ENCODE measurements at regions not wholly inside any gene's neighbourhood (a gene's known extent, or its start where the extent isn't known, plus 50 kb on each side); places are given as distances from the start of the nearest gene placed in this dataset.

DNA sequence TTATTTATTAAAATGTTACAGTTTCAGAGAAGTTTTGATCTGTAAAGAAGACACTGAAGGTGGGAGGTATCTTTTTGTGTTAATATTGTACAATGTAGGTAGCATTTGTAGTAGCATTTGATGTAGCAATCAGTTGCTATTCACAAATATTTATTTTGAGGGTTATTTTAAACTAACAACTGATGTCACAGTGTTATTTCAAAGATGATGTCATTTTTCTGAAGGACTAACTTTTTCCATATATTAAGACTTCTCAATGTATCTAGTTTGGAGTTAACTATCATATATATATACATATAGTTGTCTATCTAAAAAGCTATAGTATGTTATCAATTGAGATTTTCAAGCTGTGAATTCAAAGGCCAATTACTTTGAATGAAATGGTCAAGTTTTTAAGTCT lies 1003.3 kb downstream of the DSC3 start:
- Histone ChIP-seq H3K4me2 (ENCODE audit: insufficient read depth, low read length) (no peak overlapping the region), H3K79me2 (ENCODE audit: insufficient read depth, low read length) (no peaks in the 10 kb centered on the region), H3K36me3 (ENCODE audit: insufficient read depth, low read length) (no peaks in the 10 kb centered on the region), H3K27ac (ENCODE audit: low read length) (no peak overlapping the region), H3K9me3 (ENCODE audit: insufficient read depth, low read length, severe bottlenecking) (peaks cover 7% of the 10 kb centered on the region), H3K4me1 (ENCODE audit: insufficient read depth, low read length) (no peaks in the 10 kb centered on the region), H4K20me1 (ENCODE audit: insufficient read depth, low read length) (no peaks in the 10 kb centered on the region), H3K9ac (ENCODE audit: low read depth, low read length) (no peak overlapping the region), H3K27me3 (ENCODE audit: insufficient read depth, low read length, poor library complexity) (no peaks in the 10 kb centered on the region), H3K4me3 (ENCODE audit: low read depth in 1 of 2, low read length in 2 of 2) (no peak overlapping the region), H2AFZ (ENCODE audit: low read depth, low read length) (no peak overlapping the region)
- ATAC-seq (ENCODE audit: insufficient read depth, low read depth) (no peak), DNase-seq (no peak)
- TF ChIP-seq, protein P1, sequence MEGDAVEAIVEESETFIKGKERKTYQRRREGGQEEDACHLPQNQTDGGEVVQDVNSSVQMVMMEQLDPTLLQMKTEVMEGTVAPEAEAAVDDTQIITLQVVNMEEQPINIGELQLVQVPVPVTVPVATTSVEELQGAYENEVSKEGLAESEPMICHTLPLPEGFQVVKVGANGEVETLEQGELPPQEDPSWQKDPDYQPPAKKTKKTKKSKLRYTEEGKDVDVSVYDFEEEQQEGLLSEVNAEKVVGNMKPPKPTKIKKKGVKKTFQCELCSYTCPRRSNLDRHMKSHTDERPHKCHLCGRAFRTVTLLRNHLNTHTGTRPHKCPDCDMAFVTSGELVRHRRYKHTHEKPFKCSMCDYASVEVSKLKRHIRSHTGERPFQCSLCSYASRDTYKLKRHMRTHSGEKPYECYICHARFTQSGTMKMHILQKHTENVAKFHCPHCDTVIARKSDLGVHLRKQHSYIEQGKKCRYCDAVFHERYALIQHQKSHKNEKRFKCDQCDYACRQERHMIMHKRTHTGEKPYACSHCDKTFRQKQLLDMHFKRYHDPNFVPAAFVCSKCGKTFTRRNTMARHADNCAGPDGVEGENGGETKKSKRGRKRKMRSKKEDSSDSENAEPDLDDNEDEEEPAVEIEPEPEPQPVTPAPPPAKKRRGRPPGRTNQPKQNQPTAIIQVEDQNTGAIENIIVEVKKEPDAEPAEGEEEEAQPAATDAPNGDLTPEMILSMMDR (IDR thresholded peaks at IDR 0.05; ENCODE audit: borderline replicate concordance, extremely low read depth, low read length, poor library complexity, severe bottlenecking): no peak
- no peak for TF ChIP-seq EZH2 (IDR thresholded peaks at IDR 0.05; ENCODE audit: borderline replicate concordance, low read depth, low read length, severe bottlenecking)

DNA sequence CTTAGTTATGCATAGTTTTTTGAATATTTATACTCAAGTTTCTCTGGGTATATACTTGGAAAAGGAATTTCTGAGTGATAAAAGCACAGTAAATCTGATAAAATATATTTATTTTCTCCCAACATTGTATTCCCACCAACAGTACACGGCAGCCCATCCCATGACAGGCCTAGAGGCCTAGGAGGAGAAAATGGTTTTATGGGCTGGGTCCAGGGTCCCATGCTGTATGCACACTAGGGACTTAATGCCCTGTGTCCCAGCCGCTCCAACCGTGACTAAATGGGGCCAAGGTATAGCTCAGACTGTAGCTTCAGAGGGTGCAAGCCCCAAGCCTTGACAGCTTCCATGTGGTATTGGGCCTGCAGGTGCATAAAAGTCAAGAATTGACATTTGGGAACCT lies 1007.7 kb downstream of the DSC3 start:
- no peaks in the 10 kb centered on the region for H3K79me2 ChIP-seq (ENCODE audit: insufficient read depth, low read length)
- H3K9ac ChIP-seq (ENCODE audit: low read depth, low read length): no peak overlapping the region
- DNase-seq (no peak), ATAC-seq (ENCODE audit: insufficient read depth, low read depth) (no peak)
- H2AFZ ChIP-seq (ENCODE audit: low read depth, low read length): no peak overlapping the region
- H3K27ac ChIP-seq (ENCODE audit: low read length): no peak overlapping the region
- no peak overlapping the region for H3K4me3 ChIP-seq (ENCODE audit: low read depth in 1 of 2, low read length in 2 of 2)
- H3K4me2 ChIP-seq (ENCODE audit: insufficient read depth, low read length): no peak overlapping the region
- no peaks in the 10 kb centered on the region for H4K20me1 ChIP-seq (ENCODE audit: insufficient read depth, low read length)
- H3K9me3 ChIP-seq (ENCODE audit: insufficient read depth, low read length, severe bottlenecking): peaks cover 7% of the 10 kb centered on the region
- TF ChIP-seq, protein P1 (IDR thresholded peaks at IDR 0.05; ENCODE audit: borderline replicate concordance, extremely low read depth, low read length, poor library complexity, severe bottlenecking): no peak
- no peak for TF ChIP-seq EZH2 (IDR thresholded peaks at IDR 0.05; ENCODE audit: borderline replicate concordance, low read depth, low read length, severe bottlenecking)
- no peaks in the 10 kb centered on the region for H3K4me1 ChIP-seq (ENCODE audit: insufficient read depth, low read length)
- H3K36me3 ChIP-seq (ENCODE audit: insufficient read depth, low read length): no peaks in the 10 kb centered on the region
- no peaks in the 10 kb centered on the region for H3K27me3 ChIP-seq (ENCODE audit: insufficient read depth, low read length, poor library complexity)

DNA sequence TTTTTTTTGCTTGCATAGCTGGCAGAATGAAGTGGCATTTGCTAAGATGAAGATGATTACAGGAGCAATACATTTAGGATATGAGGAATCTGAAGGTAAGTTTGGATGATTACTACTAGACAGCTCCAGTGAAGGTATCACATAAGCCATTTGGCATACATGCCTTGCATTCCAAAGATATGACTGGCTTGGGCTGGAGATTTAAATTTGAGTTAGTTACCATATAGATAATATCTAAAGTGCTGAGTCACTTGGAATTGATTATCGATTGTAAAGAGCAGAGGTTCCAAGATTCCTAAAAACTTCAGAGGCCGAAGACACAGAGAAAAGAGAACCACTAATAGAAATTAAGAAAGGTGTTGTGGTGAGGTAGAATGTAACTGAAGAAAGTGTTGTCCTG lies 1026.4 kb downstream of the DSC3 start:
- no peaks in the 10 kb centered on the region for H4K20me1 ChIP-seq (ENCODE audit: insufficient read depth, low read length)
- H3K9ac ChIP-seq (ENCODE audit: low read depth, low read length): no peak overlapping the region
- DNase-seq (no peak), ATAC-seq (ENCODE audit: insufficient read depth, low read depth) (no peak)
- H3K4me2 ChIP-seq (ENCODE audit: insufficient read depth, low read length): no peak overlapping the region
- H3K27me3 ChIP-seq (ENCODE audit: insufficient read depth, low read length, poor library complexity): no peaks in the 10 kb centered on the region
- no peak overlapping the region for H2AFZ ChIP-seq (ENCODE audit: low read depth, low read length)
- no peaks in the 10 kb centered on the region for H3K36me3 ChIP-seq (ENCODE audit: insufficient read depth, low read length)
- no peaks in the 10 kb centered on the region for H3K79me2 ChIP-seq (ENCODE audit: insufficient read depth, low read length)
- no peaks in the 10 kb centered on the region for H3K4me1 ChIP-seq (ENCODE audit: insufficient read depth, low read length)
- TF ChIP-seq, protein P1 (IDR thresholded peaks at IDR 0.05; ENCODE audit: borderline replicate concordance, extremely low read depth, low read length, poor library complexity, severe bottlenecking): no peak
- no peak for TF ChIP-seq EZH2 (IDR thresholded peaks at IDR 0.05; ENCODE audit: borderline replicate concordance, low read depth, low read length, severe bottlenecking)
- no peak overlapping the region for H3K4me3 ChIP-seq (ENCODE audit: low read depth in 1 of 2, low read length in 2 of 2)
- H3K27ac ChIP-seq (ENCODE audit: low read length): no peak overlapping the region
- H3K9me3 ChIP-seq (ENCODE audit: insufficient read depth, low read length, severe bottlenecking): no peaks in the 10 kb centered on the region

DNA sequence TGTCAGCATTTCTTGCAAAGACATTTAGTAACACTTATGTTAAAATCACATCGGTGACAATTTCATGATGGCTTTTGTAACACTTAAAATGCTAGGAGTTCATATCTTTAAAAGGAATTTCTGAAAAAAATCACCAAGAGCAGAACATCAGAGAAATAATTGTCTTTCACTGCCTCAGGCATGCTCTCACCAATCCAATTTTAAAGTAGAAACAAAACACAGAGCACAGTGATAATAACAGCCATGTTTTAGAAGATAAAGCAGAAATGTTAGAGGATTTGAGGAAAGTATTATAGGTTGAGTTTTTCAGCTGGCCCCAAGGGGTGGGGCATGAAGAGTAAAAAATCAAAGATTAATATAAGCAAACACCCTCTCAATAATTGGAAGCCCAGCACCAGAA lies 1037.6 kb downstream of the DSC3 start:
- H2AFZ ChIP-seq (ENCODE audit: low read depth, low read length): no peak overlapping the region
- no peak overlapping the region for H3K4me3 ChIP-seq (ENCODE audit: low read depth in 1 of 2, low read length in 2 of 2)
- no peaks in the 10 kb centered on the region for H3K79me2 ChIP-seq (ENCODE audit: insufficient read depth, low read length)
- no peaks in the 10 kb centered on the region for H3K27me3 ChIP-seq (ENCODE audit: insufficient read depth, low read length, poor library complexity)
- H4K20me1 ChIP-seq (ENCODE audit: insufficient read depth, low read length): no peaks in the 10 kb centered on the region
- DNase-seq (no peak), ATAC-seq (ENCODE audit: insufficient read depth, low read depth) (no peak)
- H3K36me3 ChIP-seq (ENCODE audit: insufficient read depth, low read length): no peaks in the 10 kb centered on the region
- TF ChIP-seq, protein P1 (IDR thresholded peaks at IDR 0.05; ENCODE audit: borderline replicate concordance, extremely low read depth, low read length, poor library complexity, severe bottlenecking): no peak
- TF ChIP-seq EZH2 (IDR thresholded peaks at IDR 0.05; ENCODE audit: borderline replicate concordance, low read depth, low read length, severe bottlenecking): no peak
- no peak overlapping the region for H3K4me2 ChIP-seq (ENCODE audit: insufficient read depth, low read length)
- no peaks in the 10 kb centered on the region for H3K9me3 ChIP-seq (ENCODE audit: insufficient read depth, low read length, severe bottlenecking)
- no peak overlapping the region for H3K9ac ChIP-seq (ENCODE audit: low read depth, low read length)
- H3K4me1 ChIP-seq (ENCODE audit: insufficient read depth, low read length): no peaks in the 10 kb centered on the region
- H3K27ac ChIP-seq (ENCODE audit: low read length): no peak overlapping the region
